ENCODE measurements at regions not wholly inside any gene's neighbourhood (a gene's known extent, or its start where the extent isn't known, plus 50 kb on each side); places are given as distances from the start of the nearest gene placed in this dataset.

DNA sequence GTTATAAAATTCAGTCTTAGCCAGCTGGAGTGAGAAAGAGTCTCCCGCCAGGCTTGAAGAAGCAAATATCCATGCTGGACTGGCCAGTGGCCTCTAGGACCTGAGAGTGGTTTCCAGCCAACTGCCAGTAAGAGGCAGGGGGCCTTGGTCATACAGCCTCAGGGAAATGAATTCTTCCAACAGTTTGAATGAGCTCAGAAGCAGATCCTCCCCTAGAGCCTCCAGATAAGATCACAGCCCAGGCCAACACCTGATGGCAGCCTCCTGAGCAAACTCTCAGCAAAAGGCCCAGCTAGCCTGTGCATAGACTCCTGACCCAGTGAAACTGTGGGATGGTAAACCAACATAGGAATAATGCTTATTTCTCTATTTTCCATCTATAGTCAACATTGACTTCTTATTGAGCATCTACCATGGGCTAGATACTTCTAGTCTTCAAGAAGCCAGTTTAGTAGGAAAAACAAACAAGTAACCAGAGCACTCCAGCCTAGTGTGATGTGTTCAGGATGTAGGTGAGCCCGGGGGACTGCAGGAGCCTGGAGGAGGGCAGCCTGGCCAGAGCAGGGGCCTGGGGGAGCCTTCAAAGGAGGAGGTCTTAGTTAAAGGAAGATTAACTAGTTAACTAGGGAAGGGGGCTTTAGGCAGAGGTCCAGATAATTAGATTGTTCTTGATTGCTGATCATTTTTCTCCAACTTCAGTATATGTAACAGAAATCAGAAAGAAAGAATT lies 115.4 kb upstream of the ADO start:
- H3K27ac ChIP-seq, result no peak overlapping the region
- no peaks in the 10 kb centered on the region for H3K79me2 ChIP-seq

DNA sequence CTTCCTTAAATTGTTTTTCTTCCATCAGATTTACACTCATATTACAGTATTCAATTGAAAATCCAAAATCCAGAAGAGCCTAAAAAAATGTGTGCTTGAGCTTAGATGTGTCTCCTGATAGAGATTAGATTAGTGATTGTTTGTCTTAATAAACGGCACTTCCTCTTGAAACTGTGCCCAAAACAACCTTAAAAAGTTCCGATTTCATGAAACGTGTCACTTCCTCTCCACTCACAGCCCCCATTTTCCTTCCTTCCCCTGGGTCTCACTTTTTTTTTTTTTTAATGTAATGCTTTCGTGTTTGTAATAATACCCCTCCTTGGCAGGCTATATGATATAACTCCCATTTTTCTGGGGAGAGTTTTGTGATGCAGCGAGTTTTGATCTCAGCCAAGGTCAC lies 114.8 kb upstream of the ADO start:
- H3K4me2 ChIP-seq (ENCODE audit: low read length), result no peak overlapping the region
- H3K27me3 ChIP-seq (ENCODE audit: control insufficient read depth, insufficient read depth, low read length), result no peaks in the 10 kb centered on the region
- no peaks in the 10 kb centered on the region for H3K79me2 ChIP-seq
- H3K9ac ChIP-seq, result no peak overlapping the region
- H3K4me1 ChIP-seq, result no peaks in the 10 kb centered on the region
- no peak overlapping the region for H3K27ac ChIP-seq
- H3K9me3 ChIP-seq (ENCODE audit: control insufficient read depth, low read length), result no peaks in the 10 kb centered on the region
- no peaks in the 10 kb centered on the region for H3K36me3 ChIP-seq (ENCODE audit: control insufficient read depth, insufficient read depth, low read length)
- no peak overlapping the region for H2AFZ ChIP-seq
- H3K4me3 ChIP-seq (ENCODE audit: low read depth, low read length), result no peak overlapping the region
- TF ChIP-seq, protein P1, sequence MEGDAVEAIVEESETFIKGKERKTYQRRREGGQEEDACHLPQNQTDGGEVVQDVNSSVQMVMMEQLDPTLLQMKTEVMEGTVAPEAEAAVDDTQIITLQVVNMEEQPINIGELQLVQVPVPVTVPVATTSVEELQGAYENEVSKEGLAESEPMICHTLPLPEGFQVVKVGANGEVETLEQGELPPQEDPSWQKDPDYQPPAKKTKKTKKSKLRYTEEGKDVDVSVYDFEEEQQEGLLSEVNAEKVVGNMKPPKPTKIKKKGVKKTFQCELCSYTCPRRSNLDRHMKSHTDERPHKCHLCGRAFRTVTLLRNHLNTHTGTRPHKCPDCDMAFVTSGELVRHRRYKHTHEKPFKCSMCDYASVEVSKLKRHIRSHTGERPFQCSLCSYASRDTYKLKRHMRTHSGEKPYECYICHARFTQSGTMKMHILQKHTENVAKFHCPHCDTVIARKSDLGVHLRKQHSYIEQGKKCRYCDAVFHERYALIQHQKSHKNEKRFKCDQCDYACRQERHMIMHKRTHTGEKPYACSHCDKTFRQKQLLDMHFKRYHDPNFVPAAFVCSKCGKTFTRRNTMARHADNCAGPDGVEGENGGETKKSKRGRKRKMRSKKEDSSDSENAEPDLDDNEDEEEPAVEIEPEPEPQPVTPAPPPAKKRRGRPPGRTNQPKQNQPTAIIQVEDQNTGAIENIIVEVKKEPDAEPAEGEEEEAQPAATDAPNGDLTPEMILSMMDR (IDR thresholded peaks at IDR 0.05), result no peak

More for the DNA sequence above, 115.4 kb upstream of the ADO start:
- no peak overlapping the region for H3K4me2 ChIP-seq (ENCODE audit: low read length)
- no peaks in the 10 kb centered on the region for H3K27me3 ChIP-seq (ENCODE audit: control insufficient read depth, insufficient read depth, low read length)
- no peak overlapping the region for H3K4me3 ChIP-seq (ENCODE audit: low read depth, low read length)
- no peaks in the 10 kb centered on the region for H3K36me3 ChIP-seq (ENCODE audit: control insufficient read depth, insufficient read depth, low read length)
- H3K4me1 ChIP-seq, result no peaks in the 10 kb centered on the region
- H2AFZ ChIP-seq, result no peak overlapping the region
- TF ChIP-seq, protein P1 (IDR thresholded peaks at IDR 0.05), result no peak
- no peaks in the 10 kb centered on the region for H3K9me3 ChIP-seq (ENCODE audit: control insufficient read depth, low read length)
- H3K9ac ChIP-seq, result no peak overlapping the region

DNA sequence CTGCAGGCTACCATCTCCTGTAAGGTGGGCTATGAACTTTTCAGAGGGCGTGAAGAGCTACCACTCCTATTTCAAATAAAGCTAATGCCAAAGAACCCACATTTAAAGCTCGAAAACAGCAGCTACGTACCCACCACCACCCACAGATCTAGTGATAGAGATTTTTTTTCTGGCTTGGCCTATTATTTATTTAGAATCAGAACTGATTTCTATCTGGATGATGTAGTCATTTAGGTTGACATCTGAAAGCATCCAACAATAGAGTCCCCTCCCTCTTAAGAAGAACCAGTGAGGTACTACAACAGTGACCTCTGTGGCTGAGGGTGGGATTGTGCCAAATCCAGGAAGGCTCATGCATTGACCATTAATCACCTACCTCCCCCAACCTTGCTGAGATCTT lies 113.8 kb upstream of the ADO start:
- Histone ChIP-seq H2AFZ (no peak overlapping the region), H3K9me3 (ENCODE audit: control insufficient read depth, low read length) (no peaks in the 10 kb centered on the region), H3K9ac (no peak overlapping the region), H3K79me2 (no peaks in the 10 kb centered on the region), H3K27me3 (ENCODE audit: control insufficient read depth, insufficient read depth, low read length) (no peaks in the 10 kb centered on the region), H3K27ac (no peak overlapping the region), H3K4me3 (ENCODE audit: low read depth, low read length) (no peak overlapping the region), H3K36me3 (ENCODE audit: control insufficient read depth, insufficient read depth, low read length) (no peaks in the 10 kb centered on the region), H3K4me2 (ENCODE audit: low read length) (no peak overlapping the region), H3K4me1 (no peaks in the 10 kb centered on the region)
- TF ChIP-seq, protein P1 (IDR thresholded peaks at IDR 0.05), result no peak

DNA sequence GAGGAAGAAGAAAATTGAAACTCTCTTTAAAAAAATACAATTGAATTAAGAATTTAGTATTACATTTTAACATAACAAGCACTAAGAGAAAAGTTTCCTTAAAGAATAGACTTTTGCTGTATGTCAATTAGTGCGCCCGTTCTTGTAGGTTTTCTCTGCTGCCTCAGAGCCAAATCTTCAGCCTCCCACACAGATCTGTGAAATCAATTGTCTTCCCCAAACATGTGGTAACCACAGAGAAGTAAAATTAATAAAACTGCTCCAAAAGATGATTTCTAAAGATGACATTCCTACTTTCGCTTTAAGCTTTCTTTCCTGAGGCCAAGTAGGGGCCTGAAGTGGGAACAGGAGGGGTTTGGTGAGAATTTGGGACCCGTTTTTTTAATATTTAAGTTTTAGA lies 113.2 kb upstream of the ADO start:
- Histone ChIP-seq H3K4me1 (no peaks in the 10 kb centered on the region), H3K27me3 (ENCODE audit: control insufficient read depth, insufficient read depth, low read length) (no peaks in the 10 kb centered on the region), H3K9me3 (ENCODE audit: control insufficient read depth, low read length) (no peaks in the 10 kb centered on the region), H3K4me3 (ENCODE audit: low read depth, low read length) (no peak overlapping the region), H3K9ac (no peak overlapping the region), H3K36me3 (ENCODE audit: control insufficient read depth, insufficient read depth, low read length) (no peaks in the 10 kb centered on the region), H2AFZ (no peak overlapping the region), H3K27ac (no peak overlapping the region), H3K4me2 (ENCODE audit: low read length) (no peak overlapping the region), H3K79me2 (no peaks in the 10 kb centered on the region)
- TF ChIP-seq, protein P1 (IDR thresholded peaks at IDR 0.05), result no peak

DNA sequence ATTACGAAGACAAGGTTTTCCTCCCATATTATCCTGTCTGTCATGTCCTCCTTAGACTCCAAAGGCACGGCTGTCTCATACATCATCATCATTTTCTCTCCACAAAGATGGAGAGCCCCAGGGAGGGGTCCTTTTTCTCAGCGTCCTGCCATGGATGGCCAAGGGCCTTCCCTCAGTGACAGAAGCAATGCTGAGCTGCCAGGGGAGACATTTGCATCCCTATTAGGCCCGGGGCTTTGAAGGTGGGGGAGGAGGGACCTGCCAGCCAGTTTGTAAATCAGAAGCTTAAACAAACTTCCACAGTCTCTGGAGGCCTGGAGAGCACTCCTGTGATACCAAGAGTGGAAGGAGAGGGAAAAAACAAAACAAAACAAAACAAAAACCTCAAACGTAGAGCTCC lies 112.4 kb upstream of the ADO start:
- Histone ChIP-seq H3K79me2 (no peaks in the 10 kb centered on the region), H3K27ac (no peak overlapping the region), H3K27me3 (ENCODE audit: control insufficient read depth, insufficient read depth, low read length) (no peaks in the 10 kb centered on the region), H3K4me3 (ENCODE audit: low read depth, low read length) (no peak overlapping the region), H3K9me3 (ENCODE audit: control insufficient read depth, low read length) (no peaks in the 10 kb centered on the region), H3K9ac (no peak overlapping the region), H3K4me1 (no peaks in the 10 kb centered on the region), H3K36me3 (ENCODE audit: control insufficient read depth, insufficient read depth, low read length) (no peaks in the 10 kb centered on the region), H3K4me2 (ENCODE audit: low read length) (no peak overlapping the region), H2AFZ (no peak overlapping the region)
- TF ChIP-seq, protein P1 (IDR thresholded peaks at IDR 0.05), result no peak
